Right lobe of liver (tissue), 6 donors: ENCODE measurements at regions not wholly inside any gene's neighbourhood (a gene's known extent, or its start where the extent isn't known, plus 50 kb on each side); places are given as distances from the start of the nearest gene placed in this dataset.
A peak's percentile ranks its signal among the peaks of the same experiment; 100 is the strongest.

Source experiments
- ATAC-seq, 4 donors: fragments of 200-7000 bp; cut with Tn5 transposase; one replicate each; pipeline ENCODE4 v1.9.1; 2020; ENCODE audit warnings: mild to moderate bottlenecking in 4 of 4, moderate library complexity in 4 of 4
- DNase-seq, 3 donors: peaks; one replicate each; pipeline ENCODE4 v3.0.0-alpha.2; 2020
- H3K27ac ChIP-seq, 3 donors: fragments of 200-600 bp; one replicate each; pipeline ENCODE4 v1.8.0; 2022
- H3K27me3 ChIP-seq, 2 donors: fragments of 200-600 bp; one replicate each; pipeline ENCODE4 v1.8.0; 2022
- H3K36me3 ChIP-seq, 4 donors: fragments of 200-600 bp; sonication (generic) in 1 of 4; one replicate each; pipeline versions ENCODE4 v1.5.1 to v1.8.0; 2017 to 2022; ENCODE audit warnings: control low read depth in 1 of 4
- H3K4me1 ChIP-seq, 4 donors: fragments of 200-600 bp; sonication (generic) in 1 of 4; one replicate each; pipeline versions ENCODE4 v1.5.1 to v1.8.0; 2017 to 2022; ENCODE audit warnings: control low read depth in 1 of 4
- H3K4me3 ChIP-seq, 3 donors: fragments of 200-600 bp; one replicate each; pipeline ENCODE4 v1.8.0; 2022
- H3K9me3 ChIP-seq, 4 donors: fragments of 200-600 bp; sonication (generic) in 1 of 4; one replicate each; pipeline versions ENCODE4 v1.5.1 to v1.8.0; 2017 to 2022; ENCODE audit warnings: control low read depth in 1 of 4
- POLR2A ChIP-seq: fragments of 450-650 bp; IDR thresholded peaks from one replicate; pipeline ENCODE4 v1.6.1; 2017; ENCODE audit warnings: antibody characterized with exemption, mild to moderate bottlenecking
- WGBS: methylation state at CpG from one replicate; pipeline ENCODE4 v1.1.6; 2018; ENCODE audit warnings: low coverage, low lambda C conversion rate; ENCODE audit not compliant: insufficient coverage; ENCODE audit errors: missing lambda C conversion rate; 5-methylcytosine and 5-hydroxymethylcytosine counted together
- intact Hi-C, 2 donors: fragments of 100-400 bp; cut with DNase I; formaldehyde crosslinking; loops; one replicate each; pipeline versions ENCODE4 v1.11.2 to v1.14.1; 2022
- TF ChIP-seq, protein P1 (sequence below), 4 donors: fragments of 200-600 bp in 3 of 4; fragments of 450-650 bp in 1 of 4; IDR thresholded peaks; one replicate each; pipeline versions ENCODE4 v1.5.1 to v1.8.0; 2016 to 2022; ENCODE audit warnings: antibody characterized with exemption in 4 of 4, mild to moderate bottlenecking in 2 of 4
- donor health status: DM: no; HTN: yes; CAD: no.
- donor health status: DM: no; HTN: no; CAD: no.
- donor health status: DM: no; HTN: no; CAD: no.
- donor health status: DM: no; HTN: yes; CAD: no.
- donor health status: DM: no; HTN: yes; CAD: no.

DNA sequence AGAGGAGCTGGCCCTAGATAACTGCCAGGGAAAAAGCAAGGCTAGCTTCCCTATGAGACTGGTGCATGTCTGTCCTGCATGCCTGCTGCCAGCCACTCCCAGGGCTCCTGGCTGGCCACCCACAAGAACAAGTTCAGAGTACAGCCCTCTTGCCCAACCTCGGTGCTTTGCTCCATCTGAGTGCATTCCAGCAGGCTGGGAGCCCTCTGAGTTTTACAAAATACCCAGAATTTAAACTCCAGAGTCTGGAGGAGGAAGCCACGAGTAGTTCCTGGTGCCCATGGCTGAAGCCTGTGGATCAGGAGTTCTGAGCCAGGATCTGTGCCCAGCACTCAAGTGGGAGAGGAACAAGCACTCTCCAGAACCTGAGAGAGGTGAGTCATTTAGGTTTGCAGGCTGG is 111.6 kb downstream of the MAGEE2 start:
- H3K27ac ChIP-seq, result no peak overlapping the region
- ATAC-seq (peak; percentile 39 to 97 (median 87)), DNase-seq (peak; percentile 35 to 68 (median 63))
- no peaks in the 10 kb centered on the region for H3K4me1 ChIP-seq
- no peaks in the 10 kb centered on the region for H3K36me3 ChIP-seq
- TF ChIP-seq, protein P1, sequence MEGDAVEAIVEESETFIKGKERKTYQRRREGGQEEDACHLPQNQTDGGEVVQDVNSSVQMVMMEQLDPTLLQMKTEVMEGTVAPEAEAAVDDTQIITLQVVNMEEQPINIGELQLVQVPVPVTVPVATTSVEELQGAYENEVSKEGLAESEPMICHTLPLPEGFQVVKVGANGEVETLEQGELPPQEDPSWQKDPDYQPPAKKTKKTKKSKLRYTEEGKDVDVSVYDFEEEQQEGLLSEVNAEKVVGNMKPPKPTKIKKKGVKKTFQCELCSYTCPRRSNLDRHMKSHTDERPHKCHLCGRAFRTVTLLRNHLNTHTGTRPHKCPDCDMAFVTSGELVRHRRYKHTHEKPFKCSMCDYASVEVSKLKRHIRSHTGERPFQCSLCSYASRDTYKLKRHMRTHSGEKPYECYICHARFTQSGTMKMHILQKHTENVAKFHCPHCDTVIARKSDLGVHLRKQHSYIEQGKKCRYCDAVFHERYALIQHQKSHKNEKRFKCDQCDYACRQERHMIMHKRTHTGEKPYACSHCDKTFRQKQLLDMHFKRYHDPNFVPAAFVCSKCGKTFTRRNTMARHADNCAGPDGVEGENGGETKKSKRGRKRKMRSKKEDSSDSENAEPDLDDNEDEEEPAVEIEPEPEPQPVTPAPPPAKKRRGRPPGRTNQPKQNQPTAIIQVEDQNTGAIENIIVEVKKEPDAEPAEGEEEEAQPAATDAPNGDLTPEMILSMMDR (IDR thresholded peaks at IDR 0.05), result no peak
- TF ChIP-seq POLR2A, result no peak
- H3K9me3 ChIP-seq, result no peaks in the 10 kb centered on the region
- no peak overlapping the region for H3K4me3 ChIP-seq
- no peaks in the 10 kb centered on the region for H3K27me3 ChIP-seq
- 17% methylated on average over 1 of the region's 2 CpGs for WGBS
- intact Hi-C loops, result no loop called here

DNA sequence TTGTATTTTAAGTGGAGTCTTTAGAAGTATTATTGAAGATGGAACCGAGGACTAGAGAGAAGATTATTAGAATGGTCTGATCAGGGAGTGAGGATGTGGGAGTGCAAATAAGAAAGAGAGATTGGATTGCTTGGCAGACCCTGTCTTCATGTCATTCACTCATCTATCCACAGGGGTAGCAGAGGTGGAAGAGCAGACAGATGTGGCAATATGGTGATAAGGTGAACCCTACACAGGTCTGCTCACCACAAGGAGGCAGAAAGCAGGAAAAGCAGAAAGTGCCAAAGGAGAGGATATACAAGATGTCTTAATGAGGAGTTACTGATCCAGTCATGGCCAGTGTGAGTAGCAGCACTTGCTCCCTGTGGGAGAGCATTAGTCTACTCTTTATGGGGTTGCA is 129.4 kb downstream of the MAGEE2 start:
- ATAC-seq, result no peak
- Histone ChIP-seq H3K27ac (no peak overlapping the region), H3K4me1 (no peaks in the 10 kb centered on the region), H3K9me3 (no peaks in the 10 kb centered on the region), H3K4me3 (no peak overlapping the region), H3K27me3 (peaks cover 0 to 7% of the 10 kb centered on the region in 2 donors), H3K36me3 (no peaks in the 10 kb centered on the region)
- intact Hi-C loops, result no loop called here
- WGBS, result 46% methylated on average over 1 of the region's 1 CpG
- no peak for TF ChIP-seq POLR2A
- TF ChIP-seq, protein P1 (IDR thresholded peaks at IDR 0.05), result no peak
- no peak for DNase-seq

DNA sequence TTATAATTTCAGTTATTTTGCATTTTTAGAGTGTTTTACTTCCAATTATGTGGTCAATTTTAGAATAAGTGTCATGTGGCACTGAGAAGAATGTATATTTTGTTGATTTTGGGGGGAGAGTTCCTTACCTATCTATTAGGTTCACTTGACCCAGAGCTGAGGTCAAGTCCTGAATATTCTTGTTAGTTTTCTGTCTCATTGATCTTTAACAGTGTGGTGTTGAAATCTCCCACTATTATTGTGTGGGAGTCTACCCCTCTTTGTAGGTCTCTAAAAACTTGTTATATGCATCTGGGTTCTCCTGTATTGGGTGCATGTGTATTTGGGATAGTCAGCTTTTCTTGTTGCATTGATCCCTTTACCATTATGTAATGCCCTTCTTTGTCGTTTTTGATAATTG is 127.0 kb upstream of the ZDHHC15 start:
- no peaks in the 10 kb centered on the region for H3K4me1 ChIP-seq
- DNase-seq (no peak), ATAC-seq (no peak)
- H3K4me3 ChIP-seq, result no peak overlapping the region
- TF ChIP-seq POLR2A, result no peak
- TF ChIP-seq, protein P1 (IDR thresholded peaks at IDR 0.05), result no peak
- H3K27me3 ChIP-seq, result peaks cover 0 to 7% of the 10 kb centered on the region in 2 donors
- no peak overlapping the region for H3K27ac ChIP-seq
- H3K9me3 ChIP-seq, result no peaks in the 10 kb centered on the region
- WGBS, result 9% methylated on average over 1 of the region's 1 CpG
- intact Hi-C loops, result no loop called here
- no peaks in the 10 kb centered on the region for H3K36me3 ChIP-seq

DNA sequence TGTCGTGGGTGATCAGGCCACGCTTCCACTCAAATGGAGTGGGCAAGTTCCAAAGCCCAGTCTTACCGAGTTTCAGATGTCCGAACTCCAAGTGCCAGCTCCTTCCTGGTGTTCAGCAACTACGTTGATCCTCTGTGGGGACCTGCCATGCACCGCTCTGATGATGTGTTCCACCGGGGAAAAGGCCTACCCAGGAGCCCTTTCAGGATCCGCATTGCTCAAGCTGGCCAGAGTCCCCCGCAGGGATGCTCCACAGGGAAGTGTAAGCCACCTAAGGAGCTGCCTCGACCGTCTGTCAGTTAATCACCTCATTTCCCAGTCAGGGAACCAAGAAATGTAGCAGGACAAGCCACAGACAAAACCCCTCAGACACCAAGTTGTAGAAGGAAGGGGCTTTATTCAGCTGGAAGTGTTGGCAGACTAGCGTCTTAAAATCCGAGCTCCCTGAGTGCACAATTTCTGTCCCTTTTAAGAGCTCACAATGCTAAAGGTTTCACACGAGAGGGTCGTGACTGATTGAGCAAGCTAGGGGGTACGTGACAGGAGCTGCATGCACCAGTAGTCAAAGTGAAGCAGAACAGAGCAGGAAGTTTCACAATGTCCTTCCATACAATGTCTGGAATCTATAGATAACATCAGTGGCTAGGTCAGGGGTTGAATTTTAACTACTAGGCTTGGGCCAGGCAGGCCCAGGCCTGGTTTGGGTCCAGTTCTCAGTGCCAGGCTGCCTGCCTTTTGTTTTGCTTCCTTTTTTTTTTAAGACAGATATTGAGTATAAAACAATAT is 126.2 kb upstream of the ZDHHC15 start:
- DNase-seq (no peak), ATAC-seq (peak in 1 of 4 donors; percentile 23)
- Histone ChIP-seq H3K4me1 (no peaks in the 10 kb centered on the region), H3K36me3 (no peaks in the 10 kb centered on the region), H3K9me3 (no peaks in the 10 kb centered on the region), H3K4me3 (no peak overlapping the region), H3K27ac (no peak overlapping the region), H3K27me3 (peaks cover 0 to 7% of the 10 kb centered on the region in 2 donors)
- TF ChIP-seq, protein P1 (IDR thresholded peaks at IDR 0.05), result no peak
- no peak for TF ChIP-seq POLR2A
- 52% methylated on average over 11 of the region's 16 CpGs for WGBS
- intact Hi-C loops, result no loop called here
